ENCODE measurements at regions not wholly inside any gene's neighbourhood (a gene's known extent, or its start where the extent isn't known, plus 50 kb on each side); places are given as distances from the start of the nearest gene placed in this dataset.

DNA sequence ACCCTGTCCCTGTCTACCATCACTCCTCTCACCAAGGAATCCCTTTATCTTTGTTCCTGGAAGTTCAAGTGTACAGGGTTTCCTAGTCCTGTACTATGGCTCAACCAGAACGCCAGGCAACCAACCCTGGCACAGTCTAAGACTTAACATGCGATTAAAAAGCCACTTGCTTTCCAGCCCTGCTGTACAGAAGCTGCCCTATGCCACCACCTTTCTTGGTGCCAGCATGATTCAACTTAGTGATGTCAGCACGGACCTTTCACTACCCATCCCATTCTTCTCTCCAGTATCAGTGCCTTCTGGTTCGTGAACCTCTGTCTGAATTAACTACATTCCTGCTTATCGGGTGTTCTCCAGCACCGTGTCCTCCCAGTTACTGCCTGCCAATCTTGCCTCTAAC is 151.1 kb downstream of the KLF12 start:
- H3K4me3 ChIP-seq (replicated peaks; ENCODE audit: low read depth, low read length), result no peak overlapping the region
- no peak for DNase-seq (ENCODE audit: extremely low read depth, low read depth)
- TF ChIP-seq, protein P1, sequence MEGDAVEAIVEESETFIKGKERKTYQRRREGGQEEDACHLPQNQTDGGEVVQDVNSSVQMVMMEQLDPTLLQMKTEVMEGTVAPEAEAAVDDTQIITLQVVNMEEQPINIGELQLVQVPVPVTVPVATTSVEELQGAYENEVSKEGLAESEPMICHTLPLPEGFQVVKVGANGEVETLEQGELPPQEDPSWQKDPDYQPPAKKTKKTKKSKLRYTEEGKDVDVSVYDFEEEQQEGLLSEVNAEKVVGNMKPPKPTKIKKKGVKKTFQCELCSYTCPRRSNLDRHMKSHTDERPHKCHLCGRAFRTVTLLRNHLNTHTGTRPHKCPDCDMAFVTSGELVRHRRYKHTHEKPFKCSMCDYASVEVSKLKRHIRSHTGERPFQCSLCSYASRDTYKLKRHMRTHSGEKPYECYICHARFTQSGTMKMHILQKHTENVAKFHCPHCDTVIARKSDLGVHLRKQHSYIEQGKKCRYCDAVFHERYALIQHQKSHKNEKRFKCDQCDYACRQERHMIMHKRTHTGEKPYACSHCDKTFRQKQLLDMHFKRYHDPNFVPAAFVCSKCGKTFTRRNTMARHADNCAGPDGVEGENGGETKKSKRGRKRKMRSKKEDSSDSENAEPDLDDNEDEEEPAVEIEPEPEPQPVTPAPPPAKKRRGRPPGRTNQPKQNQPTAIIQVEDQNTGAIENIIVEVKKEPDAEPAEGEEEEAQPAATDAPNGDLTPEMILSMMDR (IDR thresholded peaks at IDR 0.05; ENCODE audit: low read depth, low read length, missing control alignments), result no peak

DNA sequence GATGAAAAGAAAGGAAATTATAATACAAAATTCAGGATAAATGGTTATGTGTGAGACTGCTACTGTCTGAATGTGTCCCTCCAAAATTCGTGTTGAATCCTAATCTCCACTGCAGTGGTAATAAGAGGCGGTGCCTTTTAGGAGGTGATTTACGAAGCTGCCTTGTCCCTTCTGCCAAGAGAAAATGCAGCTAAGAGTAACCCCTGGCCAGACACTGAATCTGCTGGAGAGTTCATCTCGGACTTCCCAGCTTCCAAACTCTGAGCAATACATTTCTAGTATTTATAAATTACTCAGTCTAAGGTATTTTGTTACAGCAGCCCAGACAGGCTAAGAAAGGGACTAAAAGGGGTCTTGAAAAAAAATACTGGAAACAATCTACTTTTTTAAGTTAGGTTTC is 152.6 kb downstream of the KLF12 start:
- H3K4me3 ChIP-seq (replicated peaks; ENCODE audit: low read depth, low read length), result no peak overlapping the region
- no peak for DNase-seq (ENCODE audit: extremely low read depth, low read depth)
- TF ChIP-seq, protein P1 (IDR thresholded peaks at IDR 0.05; ENCODE audit: low read depth, low read length, missing control alignments), result no peak

DNA sequence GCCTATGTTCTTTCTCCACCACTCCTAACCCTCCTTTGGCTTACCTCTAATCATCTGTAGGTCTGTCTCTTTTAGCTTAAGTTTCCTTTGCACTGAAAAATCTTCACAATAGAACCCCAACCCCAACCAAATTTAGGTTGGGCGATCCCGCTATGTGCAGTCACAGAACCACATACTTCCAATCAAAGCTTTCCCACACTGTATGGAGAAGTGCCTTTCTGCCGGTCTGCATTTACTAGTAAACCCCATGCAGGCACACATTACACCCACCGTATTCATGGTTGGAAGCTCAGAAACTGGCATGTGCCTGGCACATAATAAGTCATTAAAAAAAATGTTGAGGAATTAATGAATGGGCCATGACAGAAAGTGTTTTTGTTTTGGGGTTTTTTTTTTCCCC is 158.4 kb downstream of the KLF12 start:
- TF ChIP-seq, protein P1 (IDR thresholded peaks at IDR 0.05; ENCODE audit: low read depth, low read length, missing control alignments), result no peak
- no peak overlapping the region for H3K4me3 ChIP-seq (replicated peaks; ENCODE audit: low read depth, low read length)
- DNase-seq (ENCODE audit: extremely low read depth, low read depth), result no peak

DNA sequence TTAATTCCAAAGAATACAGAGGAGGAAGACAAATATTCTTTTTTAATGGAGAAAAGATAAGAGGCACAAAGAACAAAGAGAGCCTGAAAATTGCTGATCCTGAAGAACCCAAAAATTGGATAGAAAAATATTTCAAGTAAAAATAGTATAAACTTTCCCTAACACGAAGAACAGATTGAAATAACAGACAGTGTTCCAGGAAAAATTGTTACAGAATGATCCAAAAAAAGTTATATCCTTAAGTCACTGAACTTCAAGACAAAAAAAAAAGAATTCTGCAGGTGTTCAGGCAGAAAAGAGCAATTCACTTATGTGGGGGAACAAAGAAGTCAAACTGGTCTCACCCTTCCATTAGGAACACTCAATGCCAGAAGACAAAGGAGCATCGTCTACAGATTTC is 160.2 kb downstream of the KLF12 start:
- H3K4me3 ChIP-seq (replicated peaks; ENCODE audit: low read depth, low read length), result no peak overlapping the region
- DNase-seq (ENCODE audit: extremely low read depth, low read depth), result no peak
- TF ChIP-seq, protein P1 (IDR thresholded peaks at IDR 0.05; ENCODE audit: low read depth, low read length, missing control alignments), result no peak

DNA sequence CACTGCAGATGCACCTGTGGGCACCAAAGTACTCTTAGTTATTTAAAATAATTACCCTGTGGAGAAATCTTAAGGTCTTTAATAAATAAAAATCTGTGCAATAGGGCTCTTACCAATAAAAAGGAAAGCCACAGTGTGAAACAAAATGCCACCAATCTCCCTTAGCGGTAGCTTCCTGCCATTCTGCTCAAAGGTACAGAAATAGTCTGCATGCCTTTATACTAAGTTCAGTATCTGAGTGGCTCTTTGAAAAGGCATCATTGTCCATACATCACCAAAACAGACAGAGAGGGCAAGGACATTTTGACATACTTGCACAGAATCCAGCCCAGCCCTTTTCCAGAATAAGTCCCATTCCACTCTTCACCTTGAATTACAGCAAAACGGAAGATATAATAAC is 161.0 kb downstream of the KLF12 start:
- no peak for DNase-seq (ENCODE audit: extremely low read depth, low read depth)
- no peak overlapping the region for H3K4me3 ChIP-seq (replicated peaks; ENCODE audit: low read depth, low read length)
- TF ChIP-seq, protein P1 (IDR thresholded peaks at IDR 0.05; ENCODE audit: low read depth, low read length, missing control alignments), result no peak

DNA sequence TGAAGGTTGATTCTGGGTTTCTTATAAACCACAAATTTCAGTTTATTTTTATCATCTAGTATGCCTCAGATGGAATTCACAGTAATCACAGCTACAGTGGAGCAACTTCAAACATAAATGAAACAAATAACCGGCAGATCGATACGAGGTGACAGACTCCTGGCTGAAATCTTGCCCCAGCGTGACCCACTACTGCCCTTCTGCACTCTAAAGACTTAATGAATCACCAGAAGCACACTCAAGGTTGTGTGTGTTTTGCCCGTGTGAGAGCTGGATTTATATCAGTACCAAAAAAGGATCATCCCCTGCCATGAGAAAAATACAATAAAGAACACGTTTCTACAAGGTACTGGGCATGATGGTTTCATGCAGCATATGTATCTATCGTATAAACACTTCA is 161.7 kb downstream of the KLF12 start:
- TF ChIP-seq, protein P1 (IDR thresholded peaks at IDR 0.05; ENCODE audit: low read depth, low read length, missing control alignments), result no peak
- H3K4me3 ChIP-seq (replicated peaks; ENCODE audit: low read depth, low read length), result no peak overlapping the region
- DNase-seq (ENCODE audit: extremely low read depth, low read depth), result no peak

DNA sequence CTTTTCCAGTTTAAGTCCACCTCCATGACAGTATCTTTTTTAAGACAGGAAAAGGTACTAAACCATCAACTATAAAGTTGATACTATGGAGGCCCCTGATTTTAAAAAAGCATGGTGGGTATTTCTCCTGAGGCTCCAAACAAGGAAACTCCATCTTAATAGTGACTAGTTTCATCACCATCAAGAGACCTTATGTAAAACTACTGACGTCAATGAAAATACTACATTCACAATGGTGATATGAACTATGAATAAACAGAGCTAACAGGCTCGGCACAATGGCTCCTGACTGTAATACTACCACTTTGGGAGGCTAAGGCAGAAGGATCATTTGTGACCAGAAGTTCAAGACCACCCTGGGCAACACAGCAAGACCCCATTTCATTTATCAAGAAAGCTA is 162.7 kb downstream of the KLF12 start:
- TF ChIP-seq, protein P1 (IDR thresholded peaks at IDR 0.05; ENCODE audit: low read depth, low read length, missing control alignments), result no peak
- no peak for DNase-seq (ENCODE audit: extremely low read depth, low read depth)
- no peak overlapping the region for H3K4me3 ChIP-seq (replicated peaks; ENCODE audit: low read depth, low read length)

All from HFF-Myc (cell line).